ENCODE measurements at regions not wholly inside any gene's neighbourhood (a gene's known extent, or its start where the extent isn't known, plus 50 kb on each side); places are given as distances from the start of the nearest gene placed in this dataset.

- TF ChIP-seq CTCF (IDR thresholded peaks at IDR 0.05; ENCODE audit: extremely low read depth, missing control alignments): no peak
- no peak for DNase-seq (ENCODE audit: low spot score)
Measured at GRCh38 chr3:153431076-153431475, 269.1 kb downstream of the RAP2B start.

GRCh38 chr3:153437666-153438065, 275.6 kb downstream of the RAP2B start:
- TF ChIP-seq CTCF (IDR thresholded peaks at IDR 0.05; ENCODE audit: extremely low read depth, missing control alignments): no peak
- no peak for DNase-seq (ENCODE audit: low spot score)

GRCh38 chr3:153438271-153438670, 276.2 kb downstream of the RAP2B start:
- no peak for TF ChIP-seq CTCF (IDR thresholded peaks at IDR 0.05; ENCODE audit: extremely low read depth, missing control alignments)
- no peak for DNase-seq (ENCODE audit: low spot score)

- TF ChIP-seq CTCF (IDR thresholded peaks at IDR 0.05; ENCODE audit: extremely low read depth, missing control alignments): no peak
- DNase-seq (ENCODE audit: low spot score): no peak
Measured at GRCh38 chr3:153439780-153440179, 277.8 kb downstream of the RAP2B start.

- DNase-seq (ENCODE audit: low spot score): no peak
- no peak for TF ChIP-seq CTCF (IDR thresholded peaks at IDR 0.05; ENCODE audit: extremely low read depth, missing control alignments)
Measured at GRCh38 chr3:153440311-153440710, 278.3 kb downstream of the RAP2B start.

- no peak for DNase-seq (ENCODE audit: low spot score)
- no peak for TF ChIP-seq CTCF (IDR thresholded peaks at IDR 0.05; ENCODE audit: extremely low read depth, missing control alignments)
Measured at GRCh38 chr3:153442386-153442785, 280.4 kb downstream of the RAP2B start.

- TF ChIP-seq CTCF (IDR thresholded peaks at IDR 0.05; ENCODE audit: extremely low read depth, missing control alignments): no peak
- DNase-seq (ENCODE audit: low spot score): no peak
Measured at GRCh38 chr3:153442799-153443487, 280.9 kb downstream of the RAP2B start.
